Gastrocnemius medialis (tissue), 4 donors: ENCODE measurements at regions not wholly inside any gene's neighbourhood (a gene's known extent, or its start where the extent isn't known, plus 50 kb on each side); places are given as distances from the start of the nearest gene placed in this dataset.

Experiments
- ATAC-seq, 2 donors: fragments of 150-250 bp; one replicate each; pipeline ENCODE4 v1.9.1; 2016
- DNase-seq, 2 donors: peaks; one replicate each; pipeline ENCODE4 v3.0.0-alpha.2; 2019
- H3K27ac ChIP-seq, 4 donors: fragments of 200-600 bp; sonication (generic); 1 replicate in 1 of 4; 2 replicates in 3 of 4; pipeline ENCODE4 v1.5.1; 2016 to 2018; ENCODE audit warnings: mild to moderate bottlenecking in 2 of 4, moderate library complexity in 1 of 4
- H3K27me3 ChIP-seq, 3 donors: fragments of 200-600 bp; sonication (generic) in 2 of 3; 1 replicate in 1 of 3; 2 replicates in 2 of 3; pipeline versions ENCODE4 v1.5.1 to v1.6.0; 2016 to 2019; ENCODE audit warnings: mild to moderate bottlenecking in 1 of 3, moderate library complexity in 1 of 3
- H3K36me3 ChIP-seq, 2 donors: fragments of 200-600 bp; sonication (generic) in 1 of 2; one replicate each; pipeline ENCODE4 v1.5.1; 2017 to 2018
- H3K4me1 ChIP-seq, 2 donors: fragments of 200-600 bp; sonication (generic) in 1 of 2; one replicate each; pipeline ENCODE4 v1.5.1; 2016 to 2017; ENCODE audit warnings: mild to moderate bottlenecking in 2 of 2
- H3K4me3 ChIP-seq, 4 donors: fragments of 200-600 bp; sonication (generic) in 3 of 4; 1 replicate in 1 of 4; 2 replicates in 3 of 4; pipeline ENCODE4 v1.5.1; 2016 to 2019; ENCODE audit warnings: mild to moderate bottlenecking in 2 of 4
- H3K9me3 ChIP-seq, 3 donors: fragments of 200-600 bp; sonication (generic) in 2 of 3; 1 replicate in 1 of 3; 2 replicates in 2 of 3; pipeline ENCODE4 v1.5.1; 2016 to 2019
- POLR2A ChIP-seq, 2 donors: fragments of 450-650 bp; IDR thresholded peaks; one replicate each; pipeline ENCODE4 v1.6.1; 2017; ENCODE audit warnings: antibody characterized with exemption in 2 of 2, mild to moderate bottlenecking in 2 of 2, moderate library complexity in 2 of 2
- in situ Hi-C, 4 donors: fragments of 200-750 bp; cut with MboI; loops; one replicate each; pipeline versions ENCODE4 v1.15.0 to v1.8.0; 2017; ENCODE audit warnings: low sequenced_read_pairs in 4 of 4
- intact Hi-C: fragments of 100-400 bp; cut with DNase I; formaldehyde crosslinking; loops from one replicate; pipeline ENCODE4 v1.15.1; 2023; ENCODE audit warnings: low total_unique reads
- TF ChIP-seq, protein P1 (sequence below), 5 experiments: fragments of 450-650 bp in 3 of 5; fragments of 200-600 bp in 2 of 5; sonication (generic) in 2 of 5; IDR thresholded peaks in 4 of 5; conservative IDR thresholded peaks in 1 of 5; 1 replicate in 4 of 5; 2 replicates in 1 of 5; pipeline ENCODE4 v1.5.1; 2016 to 2019; ENCODE audit warnings: antibody characterized with exemption in 5 of 5, mild to moderate bottlenecking in 3 of 5, moderate library complexity in 3 of 5

DNA sequence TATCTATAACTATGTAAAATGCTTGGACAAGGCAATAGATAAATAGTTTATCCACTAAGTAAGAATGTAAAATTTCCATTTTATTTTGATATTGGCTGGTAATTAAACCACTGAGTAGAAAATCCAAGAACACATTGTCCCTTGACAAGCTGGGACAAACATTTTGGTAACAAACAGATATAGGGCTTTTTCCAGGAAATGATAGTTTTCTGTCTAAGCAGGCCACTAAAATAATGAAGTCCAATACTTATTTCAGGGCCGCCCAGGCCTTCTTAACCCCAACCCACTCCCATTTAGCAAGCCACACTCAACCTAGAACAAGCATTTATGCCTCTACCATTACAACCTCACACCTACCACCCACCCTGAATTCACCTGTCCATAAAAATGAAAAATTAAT, 368.6 kb downstream of the PRELID2 start:
- TF ChIP-seq POLR2A (IDR thresholded peaks at IDR 0.05), result no peak
- TF ChIP-seq, protein P1, sequence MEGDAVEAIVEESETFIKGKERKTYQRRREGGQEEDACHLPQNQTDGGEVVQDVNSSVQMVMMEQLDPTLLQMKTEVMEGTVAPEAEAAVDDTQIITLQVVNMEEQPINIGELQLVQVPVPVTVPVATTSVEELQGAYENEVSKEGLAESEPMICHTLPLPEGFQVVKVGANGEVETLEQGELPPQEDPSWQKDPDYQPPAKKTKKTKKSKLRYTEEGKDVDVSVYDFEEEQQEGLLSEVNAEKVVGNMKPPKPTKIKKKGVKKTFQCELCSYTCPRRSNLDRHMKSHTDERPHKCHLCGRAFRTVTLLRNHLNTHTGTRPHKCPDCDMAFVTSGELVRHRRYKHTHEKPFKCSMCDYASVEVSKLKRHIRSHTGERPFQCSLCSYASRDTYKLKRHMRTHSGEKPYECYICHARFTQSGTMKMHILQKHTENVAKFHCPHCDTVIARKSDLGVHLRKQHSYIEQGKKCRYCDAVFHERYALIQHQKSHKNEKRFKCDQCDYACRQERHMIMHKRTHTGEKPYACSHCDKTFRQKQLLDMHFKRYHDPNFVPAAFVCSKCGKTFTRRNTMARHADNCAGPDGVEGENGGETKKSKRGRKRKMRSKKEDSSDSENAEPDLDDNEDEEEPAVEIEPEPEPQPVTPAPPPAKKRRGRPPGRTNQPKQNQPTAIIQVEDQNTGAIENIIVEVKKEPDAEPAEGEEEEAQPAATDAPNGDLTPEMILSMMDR (IDR thresholded peaks at IDR 0.05 in 4 of 5, conservative IDR thresholded peaks at IDR 0.05 in 1 of 5), result no peak
- no peak for ATAC-seq

DNA sequence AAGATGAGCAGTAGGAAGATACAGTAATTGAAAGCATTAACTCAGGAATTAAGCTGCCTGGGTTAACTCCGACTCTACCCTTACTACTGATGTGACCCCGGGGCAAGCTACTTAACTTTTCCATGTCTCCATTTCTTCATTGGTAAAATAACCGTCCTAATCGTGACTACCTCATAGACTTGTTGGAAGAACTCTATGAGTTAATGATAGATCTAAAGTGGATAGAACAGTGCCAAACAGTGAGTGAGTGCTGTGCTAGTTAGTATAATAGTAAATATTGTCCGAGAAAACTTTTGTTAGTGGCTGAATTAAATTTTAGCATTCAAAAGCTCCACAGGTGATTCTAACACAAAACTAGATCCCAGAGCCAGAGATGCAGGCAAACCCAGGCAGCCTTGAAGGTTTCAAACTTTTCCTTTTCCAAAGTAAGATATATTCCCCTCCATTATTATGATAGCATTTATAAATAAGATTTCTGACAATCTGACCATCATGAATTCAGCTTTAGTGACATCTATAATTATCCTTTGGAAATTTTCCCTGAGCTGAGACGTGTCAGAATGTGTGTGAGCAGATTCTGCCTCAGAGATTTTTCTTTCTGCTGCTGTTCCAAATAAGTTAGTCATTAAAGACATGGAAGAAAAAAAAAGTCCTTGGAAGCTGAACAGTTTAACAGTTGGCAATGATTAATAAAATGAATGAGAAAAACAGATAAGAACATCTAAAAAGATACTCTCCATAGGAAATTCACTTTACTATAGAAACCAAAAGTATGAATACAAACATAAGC, 369.5 kb downstream of the PRELID2 start:
- ATAC-seq, result no peak
- no peaks in the 10 kb centered on the region for H3K27me3 ChIP-seq

More for the DNA sequence above, 368.6 kb downstream of the PRELID2 start:
- no peak for DNase-seq
- H3K4me1 ChIP-seq, result no peaks in the 10 kb centered on the region
- intact Hi-C loops (no loop called here), in situ Hi-C loops (no loop called here)
- H3K27me3 ChIP-seq, result no peaks in the 10 kb centered on the region
- no peaks in the 10 kb centered on the region for H3K9me3 ChIP-seq
- H3K4me3 ChIP-seq, result no peak overlapping the region
- no peak overlapping the region for H3K27ac ChIP-seq
- H3K36me3 ChIP-seq, result no peaks in the 10 kb centered on the region

DNA sequence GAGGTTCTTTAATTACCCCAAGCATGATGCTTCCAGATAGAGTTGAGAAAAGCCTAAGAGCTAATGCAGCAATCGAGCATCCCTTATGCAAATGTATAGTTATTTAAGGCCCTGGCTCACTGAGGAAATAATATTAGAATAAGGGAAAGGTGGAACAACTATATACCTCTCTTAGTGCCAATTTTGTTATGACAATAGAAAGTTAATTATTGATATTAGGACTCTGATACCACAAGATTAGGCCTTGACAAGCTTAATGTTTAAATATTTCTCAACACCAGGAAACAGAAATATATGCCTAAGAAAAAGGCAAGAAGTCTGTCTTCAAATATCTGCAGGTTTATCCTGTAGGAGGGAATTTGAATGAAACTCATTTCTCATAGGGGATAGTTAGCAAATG, 371.0 kb downstream of the PRELID2 start:
- ATAC-seq (no peak), DNase-seq (no peak)
- intact Hi-C loops (no loop called here), in situ Hi-C loops (no loop called here)
- Histone ChIP-seq H3K27me3 (no peaks in the 10 kb centered on the region), H3K27ac (no peak overlapping the region), H3K9me3 (no peaks in the 10 kb centered on the region), H3K4me1 (no peaks in the 10 kb centered on the region), H3K36me3 (no peaks in the 10 kb centered on the region), H3K4me3 (no peak overlapping the region)
- TF ChIP-seq, protein P1 (IDR thresholded peaks at IDR 0.05 in 4 of 5, conservative IDR thresholded peaks at IDR 0.05 in 1 of 5), result no peak
- TF ChIP-seq POLR2A (IDR thresholded peaks at IDR 0.05), result no peak

More for the DNA sequence above, 369.5 kb downstream of the PRELID2 start:
- no peaks in the 10 kb centered on the region for H3K4me1 ChIP-seq
- no peak overlapping the region for H3K27ac ChIP-seq
- H3K4me3 ChIP-seq, result no peak overlapping the region
- intact Hi-C loops (no loop called here), in situ Hi-C loops (no loop called here)
- DNase-seq, result no peak
- TF ChIP-seq, protein P1 (IDR thresholded peaks at IDR 0.05 in 4 of 5, conservative IDR thresholded peaks at IDR 0.05 in 1 of 5), result no peak
- TF ChIP-seq POLR2A (IDR thresholded peaks at IDR 0.05), result no peak
- no peaks in the 10 kb centered on the region for H3K9me3 ChIP-seq
- no peaks in the 10 kb centered on the region for H3K36me3 ChIP-seq

DNA sequence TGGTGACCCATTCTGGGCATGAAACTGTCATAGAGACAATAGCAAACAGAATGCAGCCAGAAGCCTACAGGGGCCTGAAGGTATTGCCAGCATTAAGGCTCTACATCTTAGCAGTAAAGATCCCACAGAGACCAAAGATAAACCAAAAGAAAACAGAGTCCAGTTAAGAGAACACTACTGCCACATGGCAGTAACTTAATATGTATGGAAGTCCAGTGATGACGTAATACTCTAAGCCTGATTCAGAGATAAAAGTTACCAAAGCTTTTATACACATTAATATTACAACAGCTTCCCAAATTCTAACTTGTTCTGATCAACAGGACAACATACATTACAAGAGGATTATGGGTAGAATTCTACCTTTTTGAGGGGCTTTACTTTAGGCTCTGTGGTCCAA, 371.5 kb downstream of the PRELID2 start:
- Histone ChIP-seq H3K4me3 (no peak overlapping the region), H3K9me3 (no peaks in the 10 kb centered on the region), H3K36me3 (no peaks in the 10 kb centered on the region), H3K4me1 (no peaks in the 10 kb centered on the region), H3K27ac (no peak overlapping the region), H3K27me3 (no peaks in the 10 kb centered on the region)
- intact Hi-C loops, result no loop called here
- TF ChIP-seq POLR2A (IDR thresholded peaks at IDR 0.05), result no peak
- TF ChIP-seq, protein P1 (IDR thresholded peaks at IDR 0.05 in 4 of 5, conservative IDR thresholded peaks at IDR 0.05 in 1 of 5), result no peak
- ATAC-seq (no peak), DNase-seq (no peak)
- in situ Hi-C loops, result no loop called here
